Stimulated activated naive CD8-positive, alpha-beta T cell treated with anti-CD3 and anti-CD28 coated beads, Interleukin-15, amount 100 ng/mL, for 72 hours (primary cell): ENCODE measurements at regions not wholly inside any gene's neighbourhood (a gene's known extent, or its start where the extent isn't known, plus 50 kb on each side); places are given as distances from the start of the nearest gene placed in this dataset.

Source experiments
- ATAC-seq: fragments of 150-1000 bp; cut with Tn5 transposase; 2 replicates; pipeline ENCODE4 v1.10.0; 2021; ENCODE audit warnings: mild to moderate bottlenecking, moderate library complexity
- DNase-seq, 2 donors: peaks; one replicate each; pipeline ENCODE4 v3.0.0; 2021 to 2022
- H3K27ac Mint-ChIP-seq, 2 donors: one replicate each; pipeline ENCODE4 v1.8.0; 2022; ENCODE audit warnings: mild to moderate bottlenecking in 2 of 2, mixed read lengths in 2 of 2, moderate library complexity in 2 of 2
- H3K27me3 Mint-ChIP-seq: one replicate; pipeline ENCODE4 v1.8.0; 2022; ENCODE audit warnings: mixed read lengths
- H3K4me1 Mint-ChIP-seq: one replicate; pipeline ENCODE4 v1.8.0; 2022; ENCODE audit warnings: mild to moderate bottlenecking, mixed read lengths
- H3K4me3 Mint-ChIP-seq, 2 donors: one replicate each; pipeline ENCODE4 v1.8.0; 2022; ENCODE audit warnings: mild to moderate bottlenecking in 2 of 2, mixed read lengths in 2 of 2, moderate library complexity in 1 of 2
- H3K9me3 Mint-ChIP-seq, 2 donors: one replicate each; pipeline ENCODE4 v1.8.0; 2022; ENCODE audit warnings: mixed read lengths in 2 of 2

DNA sequence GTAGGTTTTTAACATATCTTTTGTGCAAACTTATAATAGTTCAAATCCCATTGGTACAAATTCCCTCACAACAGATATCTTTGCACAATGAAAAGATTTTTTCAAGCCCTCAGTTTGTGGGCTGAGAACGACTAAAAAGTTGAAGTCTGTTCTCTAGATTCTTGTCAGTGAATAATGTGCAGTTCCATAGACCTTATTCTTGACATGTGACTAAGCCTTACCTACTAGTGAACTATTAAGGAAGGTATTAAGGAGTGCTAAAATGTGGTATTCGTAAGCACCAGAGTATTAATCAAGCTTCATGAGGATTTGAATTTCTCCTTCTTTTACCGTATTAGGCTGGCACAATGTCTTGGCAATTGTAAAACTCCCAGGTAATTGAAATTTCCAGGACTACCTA, 205.6 kb upstream of the DMRTA1 start:
- H3K27ac Mint-ChIP-seq, result no peak overlapping the region
- H3K4me1 Mint-ChIP-seq, result peaks cover 57% of the 10 kb centered on the region
- DNase-seq (no peak), ATAC-seq (no peak)
- peak overlapping the region in 1 of 2 donors; percentile 65 for H3K4me3 Mint-ChIP-seq
- H3K9me3 Mint-ChIP-seq, result no peaks in the 10 kb centered on the region
- peaks cover 18% of the 10 kb centered on the region for H3K27me3 Mint-ChIP-seq

DNA sequence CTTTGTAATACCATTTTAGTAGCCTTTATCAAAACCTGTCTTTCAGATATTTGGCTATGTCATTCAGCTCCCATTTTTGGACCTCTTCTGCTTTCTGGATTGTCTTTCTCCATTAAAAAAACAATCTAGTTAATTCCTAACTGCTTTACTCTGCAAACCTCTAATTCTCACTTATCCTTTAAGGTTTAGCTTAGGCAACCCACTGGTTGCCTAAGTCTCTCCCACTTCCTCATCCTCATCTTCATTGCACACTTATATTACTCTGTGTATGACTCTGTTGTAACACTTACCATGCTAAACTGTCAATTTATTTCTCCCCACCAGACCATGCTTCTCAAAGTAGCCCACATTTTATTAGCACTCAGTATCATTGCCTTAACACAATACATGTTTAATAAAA, 205.0 kb upstream of the DMRTA1 start:
- H3K9me3 Mint-ChIP-seq, result no peaks in the 10 kb centered on the region
- H3K4me1 Mint-ChIP-seq, result peaks cover 54% of the 10 kb centered on the region
- no peak for DNase-seq
- peak overlapping the region in 1 of 2 donors; percentile 11 for H3K4me3 Mint-ChIP-seq
- H3K27ac Mint-ChIP-seq, result no peak overlapping the region
- ATAC-seq, result peak; percentile 51
- peaks cover 18% of the 10 kb centered on the region for H3K27me3 Mint-ChIP-seq

DNA sequence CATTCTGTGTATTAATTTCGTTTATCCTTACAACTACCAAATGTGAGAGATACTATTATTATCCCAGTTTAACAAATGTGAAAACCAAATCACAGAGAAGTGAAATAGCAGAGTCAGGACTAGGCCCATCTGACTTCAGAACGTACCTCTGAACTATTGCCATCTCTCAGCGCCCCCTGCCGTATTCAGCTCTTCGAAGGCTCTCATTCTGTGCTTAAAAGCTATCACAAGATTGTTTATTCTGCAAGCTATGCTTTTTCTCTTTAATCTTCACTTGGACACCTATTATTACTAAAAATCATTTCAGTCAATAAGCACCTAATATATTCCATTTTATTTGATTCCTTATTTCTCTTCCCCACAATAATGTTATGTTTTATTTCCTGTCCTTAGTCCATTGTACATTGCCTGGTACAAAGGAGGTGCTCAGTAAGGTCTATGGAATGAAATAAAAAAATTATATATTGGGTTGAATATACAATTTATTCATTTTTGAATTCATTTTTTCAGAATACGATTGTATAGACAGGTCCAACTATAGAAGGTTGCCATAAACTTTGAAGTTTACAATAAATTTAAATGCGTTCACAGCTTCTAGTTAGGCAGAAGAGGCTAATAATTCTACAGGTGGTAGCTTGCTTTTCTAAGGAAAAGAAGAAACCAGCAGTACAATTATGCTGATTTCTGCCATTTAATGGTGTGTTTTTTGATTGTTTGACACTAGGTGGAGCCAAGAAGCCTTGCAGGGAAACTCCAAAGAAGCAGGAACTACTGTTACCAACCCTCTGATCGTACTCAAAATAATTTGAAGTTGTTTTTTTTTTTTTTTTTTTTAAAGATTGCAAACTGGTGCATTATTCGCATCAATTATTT, 202.2 kb upstream of the DMRTA1 start:
- Mint-ChIP-seq H3K4me1 (peaks cover 26% of the 10 kb centered on the region), H3K27me3 (peaks cover 25% of the 10 kb centered on the region), H3K9me3 (no peaks in the 10 kb centered on the region), H3K4me3 (no peak overlapping the region), H3K27ac (no peak overlapping the region)
- no peak for DNase-seq
- peak; percentile 61 for ATAC-seq

DNA sequence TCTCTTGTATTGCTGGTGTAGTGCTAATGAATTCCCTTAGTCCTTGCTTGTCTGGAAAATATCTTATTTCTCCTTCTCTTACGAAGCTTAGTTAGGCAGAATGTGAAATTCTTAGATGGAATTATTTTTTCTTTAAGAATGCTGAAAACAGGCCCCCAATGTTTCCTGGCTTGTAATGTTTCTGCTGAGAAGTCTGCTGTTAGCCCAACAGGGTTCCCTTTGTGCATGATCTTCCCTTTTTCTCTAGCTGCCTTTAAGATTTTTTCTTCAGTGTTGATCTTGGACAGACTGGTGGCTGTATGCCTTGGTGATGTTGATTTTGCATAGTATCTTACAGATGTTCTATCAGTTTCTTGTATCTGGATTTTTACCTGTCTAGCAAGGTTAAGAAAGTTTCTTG, 191.3 kb upstream of the DMRTA1 start:
- DNase-seq (no peak), ATAC-seq (no peak)
- Mint-ChIP-seq H3K27ac (no peak overlapping the region), H3K27me3 (peaks cover 35% of the 10 kb centered on the region), H3K9me3 (peaks cover 8 to 45% of the 10 kb centered on the region in 2 donors), H3K4me1 (no peaks in the 10 kb centered on the region), H3K4me3 (no peak overlapping the region)

DNA sequence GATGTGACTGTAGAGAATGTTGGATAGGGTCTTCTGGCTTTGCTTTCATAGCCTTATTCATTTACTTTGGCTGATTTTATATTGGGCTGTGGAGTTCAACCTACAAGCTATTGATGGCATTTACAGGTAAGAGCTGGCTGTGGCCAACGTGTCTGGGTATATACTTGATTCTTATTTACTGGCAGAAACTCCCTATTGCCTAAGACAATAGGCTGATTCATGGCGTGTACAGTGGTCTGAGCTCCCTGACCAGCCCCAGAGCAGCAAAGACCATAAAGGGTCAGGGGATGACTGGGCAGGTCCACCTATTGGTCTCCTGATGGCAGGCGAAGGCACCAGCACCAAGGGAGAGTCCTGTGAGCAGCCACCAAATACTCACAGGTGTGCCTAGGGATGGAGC, 190.2 kb upstream of the DMRTA1 start:
- DNase-seq (no peak), ATAC-seq (no peak)
- no peak overlapping the region for H3K27ac Mint-ChIP-seq
- peaks cover 35% of the 10 kb centered on the region for H3K27me3 Mint-ChIP-seq
- H3K4me3 Mint-ChIP-seq, result no peak overlapping the region
- no peaks in the 10 kb centered on the region for H3K4me1 Mint-ChIP-seq
- H3K9me3 Mint-ChIP-seq, result peaks cover 8 to 36% of the 10 kb centered on the region in 2 donors

DNA sequence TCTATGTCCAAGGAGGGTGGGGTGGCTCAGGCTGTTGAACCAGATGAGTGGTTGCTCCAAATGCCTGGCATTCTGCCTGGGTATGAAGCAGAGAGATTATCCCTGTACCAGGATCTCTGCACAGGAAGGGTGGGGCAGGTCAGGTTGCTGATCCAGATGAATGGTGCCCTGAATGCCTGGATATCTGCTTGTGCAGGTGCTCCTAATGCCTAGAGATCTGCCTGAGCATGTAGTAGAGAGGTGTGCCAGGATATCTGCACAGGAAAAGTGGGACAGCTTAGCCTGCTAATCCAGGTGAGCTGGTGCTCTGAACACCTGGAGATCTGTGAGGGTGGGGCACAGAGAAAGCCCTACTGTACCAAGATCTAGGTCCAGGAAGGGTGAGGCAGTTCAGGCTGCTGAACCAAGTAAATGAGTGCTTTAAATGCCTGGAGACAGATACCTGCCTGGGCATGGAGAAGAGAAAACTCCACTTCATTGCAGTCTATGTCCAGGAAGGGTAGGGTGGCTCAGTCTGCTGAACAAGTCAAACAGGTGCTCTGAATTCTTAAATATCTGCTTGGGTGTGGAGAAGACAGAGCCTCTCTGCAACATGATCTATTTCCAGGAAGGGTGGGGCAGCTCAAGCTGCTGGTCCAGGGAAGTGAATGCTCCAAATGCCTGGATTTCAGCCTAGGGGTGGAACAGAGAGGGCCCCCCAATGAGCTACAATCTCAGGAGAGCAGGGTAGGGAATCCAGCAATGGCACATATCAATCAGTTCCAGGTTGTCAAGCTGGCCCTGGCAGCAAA, 189.4 kb upstream of the DMRTA1 start:
- peaks cover under 1 to 28% of the 10 kb centered on the region in 2 donors for H3K9me3 Mint-ChIP-seq

DNA sequence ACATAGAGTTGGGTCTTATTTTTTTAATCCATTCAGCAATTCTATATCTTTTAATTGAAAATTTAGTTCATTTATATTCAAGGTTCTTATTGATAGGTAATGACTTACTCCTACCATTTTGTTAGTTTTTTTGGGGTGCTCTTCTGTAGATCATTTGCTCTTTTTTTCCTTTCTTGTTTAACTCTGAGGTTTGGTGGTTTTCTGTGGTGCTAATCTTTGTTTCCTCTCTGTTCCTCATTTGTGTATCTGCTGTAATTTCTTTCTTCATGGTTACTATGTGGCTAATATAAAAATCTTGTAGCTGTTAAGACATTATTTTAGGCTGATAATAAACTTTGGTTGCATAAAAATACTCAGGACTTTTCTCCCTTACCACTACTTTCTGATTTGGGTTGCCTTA, 181.6 kb upstream of the DMRTA1 start:
- no peak overlapping the region for H3K27ac Mint-ChIP-seq
- H3K4me3 Mint-ChIP-seq, result no peak overlapping the region
- no peaks in the 10 kb centered on the region for H3K4me1 Mint-ChIP-seq
- peaks cover 13 to 22% of the 10 kb centered on the region in 2 donors for H3K9me3 Mint-ChIP-seq
- no peaks in the 10 kb centered on the region for H3K27me3 Mint-ChIP-seq
- no peak for DNase-seq
- ATAC-seq, result no peak

More for the DNA sequence above, 189.4 kb upstream of the DMRTA1 start:
- ATAC-seq, result no peak
- Mint-ChIP-seq H3K27me3 (peaks cover 35% of the 10 kb centered on the region), H3K4me1 (no peaks in the 10 kb centered on the region), H3K4me3 (no peak overlapping the region), H3K27ac (peak overlapping the region in 1 of 2 donors; percentile 24)
- DNase-seq, result no peak

DNA sequence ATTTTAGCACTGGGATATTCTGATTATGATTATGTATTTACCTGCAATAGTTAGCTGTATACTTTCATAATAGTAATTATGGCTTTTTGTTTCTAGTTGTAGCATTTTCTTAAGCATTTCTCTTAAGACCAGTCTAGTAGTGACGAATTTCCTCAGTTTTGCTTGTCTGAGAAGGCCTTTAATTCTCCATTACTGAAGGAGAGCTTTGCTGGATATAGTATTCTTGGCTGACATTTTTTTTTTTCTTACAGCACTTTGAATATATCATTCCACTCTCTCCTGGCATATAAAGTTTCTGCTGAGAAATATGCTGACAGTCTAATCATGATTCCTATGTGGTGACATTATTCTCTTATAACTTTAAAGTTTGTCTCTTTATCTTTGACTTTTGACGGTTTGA, 181.1 kb upstream of the DMRTA1 start:
- H3K9me3 Mint-ChIP-seq, result peaks cover 13 to 22% of the 10 kb centered on the region in 2 donors
- H3K4me1 Mint-ChIP-seq, result no peaks in the 10 kb centered on the region
- no peaks in the 10 kb centered on the region for H3K27me3 Mint-ChIP-seq
- DNase-seq (no peak), ATAC-seq (no peak)
- no peak overlapping the region for H3K4me3 Mint-ChIP-seq
- no peak overlapping the region for H3K27ac Mint-ChIP-seq

DNA sequence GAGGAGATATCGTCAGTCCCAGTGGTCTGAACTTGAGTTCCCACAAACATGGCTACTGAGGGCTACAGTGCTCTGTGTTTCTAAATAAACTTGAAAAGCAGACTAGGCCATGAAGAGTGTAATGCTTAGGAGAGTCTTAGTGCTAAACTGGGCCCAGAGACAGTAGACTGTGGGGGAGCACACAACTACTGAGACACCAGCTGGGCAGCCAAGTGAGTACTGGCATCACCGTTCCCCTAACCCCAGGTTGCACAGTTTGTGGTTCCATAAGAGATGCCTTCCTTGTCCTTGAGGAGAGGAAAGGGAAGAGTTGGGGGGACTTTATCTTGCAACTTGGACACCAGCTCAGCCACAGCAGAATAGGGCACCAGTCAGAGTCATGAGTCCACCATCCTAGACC, 172.1 kb upstream of the DMRTA1 start:
- no peak overlapping the region for H3K27ac Mint-ChIP-seq
- H3K27me3 Mint-ChIP-seq, result no peaks in the 10 kb centered on the region
- no peak for ATAC-seq
- no peak overlapping the region for H3K4me3 Mint-ChIP-seq
- H3K4me1 Mint-ChIP-seq, result no peaks in the 10 kb centered on the region
- H3K9me3 Mint-ChIP-seq, result peaks cover 0 to 12% of the 10 kb centered on the region in 2 donors
- DNase-seq, result no peak

DNA sequence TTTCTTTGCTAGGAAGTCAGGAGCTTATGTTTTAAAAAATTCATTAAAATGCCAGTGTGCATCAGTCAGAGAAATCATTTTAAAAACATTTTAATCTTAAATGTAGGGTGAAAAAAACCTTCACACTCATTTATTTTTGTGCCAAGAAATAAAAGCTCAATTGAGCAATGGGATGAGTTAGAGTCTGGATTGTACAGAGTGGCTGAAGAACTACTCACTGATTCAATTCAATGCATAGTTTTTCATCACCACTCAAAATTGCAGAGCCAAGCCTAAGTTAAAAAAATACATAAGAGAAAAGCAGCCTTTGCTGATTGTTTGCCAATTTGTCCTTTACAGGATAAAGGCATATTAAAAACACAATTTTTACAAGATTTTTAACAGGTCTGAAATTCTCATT, 168.2 kb upstream of the DMRTA1 start:
- no peak for DNase-seq
- no peak overlapping the region for H3K27ac Mint-ChIP-seq
- ATAC-seq, result no peak
- H3K27me3 Mint-ChIP-seq, result no peaks in the 10 kb centered on the region
- H3K4me3 Mint-ChIP-seq, result no peak overlapping the region
- no peaks in the 10 kb centered on the region for H3K4me1 Mint-ChIP-seq
- H3K9me3 Mint-ChIP-seq, result peaks cover 0 to 9% of the 10 kb centered on the region in 2 donors

DNA sequence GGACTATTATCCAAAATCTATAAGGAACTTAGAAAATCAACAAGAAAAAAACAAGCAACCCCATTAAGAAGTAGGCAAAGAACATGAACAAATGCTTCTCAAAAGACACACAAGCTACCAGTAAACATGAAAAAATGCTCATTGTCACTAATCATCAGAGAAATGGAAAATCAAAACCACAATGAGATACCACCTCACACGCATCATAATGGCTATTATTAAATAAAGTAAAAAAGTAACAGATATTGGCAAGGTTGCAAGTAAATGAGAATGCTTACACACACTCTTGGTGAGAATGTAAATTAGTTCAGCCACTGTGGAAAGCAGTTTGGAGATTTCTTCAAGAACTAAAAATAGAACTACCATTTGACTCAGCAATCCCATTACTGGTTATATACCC, 167.0 kb upstream of the DMRTA1 start:
- no peaks in the 10 kb centered on the region for H3K27me3 Mint-ChIP-seq
- no peak overlapping the region for H3K27ac Mint-ChIP-seq
- no peak for DNase-seq
- H3K4me3 Mint-ChIP-seq, result no peak overlapping the region
- no peak for ATAC-seq
- no peaks in the 10 kb centered on the region for H3K4me1 Mint-ChIP-seq
- no peaks in the 10 kb centered on the region for H3K9me3 Mint-ChIP-seq

DNA sequence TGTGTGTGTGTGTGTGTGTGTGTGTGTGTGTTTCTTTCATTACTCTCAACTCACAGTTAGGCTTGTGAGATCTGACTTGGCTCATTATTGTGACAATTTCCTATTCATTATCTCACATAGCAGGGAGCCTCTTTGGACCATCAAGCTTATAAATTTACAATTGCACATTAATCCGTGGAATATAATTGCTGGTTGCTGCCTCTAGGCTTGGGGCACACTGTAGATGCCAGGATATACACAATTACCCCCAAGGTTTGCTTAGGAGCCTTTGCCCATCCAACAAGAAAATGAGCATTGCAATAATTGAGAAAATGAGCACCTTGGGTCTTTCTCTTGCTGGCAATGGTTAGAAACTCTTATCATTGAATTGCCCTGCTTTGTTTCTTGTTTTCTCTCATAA, 161.6 kb upstream of the DMRTA1 start:
- ATAC-seq (no peak), DNase-seq (no peak)
- no peaks in the 10 kb centered on the region for H3K9me3 Mint-ChIP-seq
- H3K27ac Mint-ChIP-seq, result no peak overlapping the region
- peaks cover 8% of the 10 kb centered on the region for H3K27me3 Mint-ChIP-seq
- no peak overlapping the region for H3K4me3 Mint-ChIP-seq
- H3K4me1 Mint-ChIP-seq, result no peaks in the 10 kb centered on the region

DNA sequence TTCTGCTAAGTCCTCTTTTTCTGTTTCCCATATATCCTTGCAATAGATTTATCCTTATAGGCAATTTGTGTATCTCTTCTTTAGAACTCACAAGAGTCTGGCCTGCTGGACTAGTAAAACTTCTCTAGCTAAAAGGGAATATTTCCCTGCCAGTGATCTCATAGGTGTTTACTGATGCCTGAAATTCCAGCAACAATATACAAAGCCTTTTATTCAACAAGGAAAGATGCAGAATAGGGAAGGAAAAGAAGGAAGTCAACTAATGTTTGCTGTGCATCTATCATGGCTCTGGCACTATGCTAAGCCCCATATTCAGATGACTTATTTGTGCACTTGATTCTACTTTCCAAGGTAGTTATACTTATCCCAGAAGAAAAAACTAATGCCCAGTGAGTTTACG, 160.0 kb upstream of the DMRTA1 start:
- H3K4me3 Mint-ChIP-seq, result no peak overlapping the region
- ATAC-seq, result no peak
- DNase-seq, result no peak
- peaks cover 8% of the 10 kb centered on the region for H3K27me3 Mint-ChIP-seq
- H3K4me1 Mint-ChIP-seq, result no peaks in the 10 kb centered on the region
- H3K27ac Mint-ChIP-seq, result no peak overlapping the region
- no peaks in the 10 kb centered on the region for H3K9me3 Mint-ChIP-seq

DNA sequence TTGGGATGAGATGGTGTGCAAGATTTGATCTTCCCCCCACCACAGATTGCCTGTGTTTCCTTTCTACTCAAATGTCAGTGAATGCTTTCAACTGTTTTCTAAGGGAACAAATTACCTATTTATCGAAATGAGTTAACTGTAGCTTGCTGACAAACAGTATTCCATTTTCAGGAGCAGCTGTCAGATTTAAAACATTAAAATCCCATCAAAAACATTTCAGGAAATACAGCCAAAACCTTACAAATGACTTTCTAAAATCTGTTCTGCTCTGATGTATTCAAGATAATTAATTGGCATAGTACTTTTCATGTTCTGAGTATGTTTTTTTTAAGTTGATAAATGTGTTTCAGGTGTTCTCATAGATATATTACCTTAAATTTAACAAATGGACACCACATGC, 158.0 kb upstream of the DMRTA1 start:
- H3K4me1 Mint-ChIP-seq, result no peaks in the 10 kb centered on the region
- no peak for ATAC-seq
- H3K4me3 Mint-ChIP-seq, result no peak overlapping the region
- DNase-seq, result no peak
- no peak overlapping the region for H3K27ac Mint-ChIP-seq
- peaks cover 8% of the 10 kb centered on the region for H3K27me3 Mint-ChIP-seq
- H3K9me3 Mint-ChIP-seq, result no peaks in the 10 kb centered on the region

DNA sequence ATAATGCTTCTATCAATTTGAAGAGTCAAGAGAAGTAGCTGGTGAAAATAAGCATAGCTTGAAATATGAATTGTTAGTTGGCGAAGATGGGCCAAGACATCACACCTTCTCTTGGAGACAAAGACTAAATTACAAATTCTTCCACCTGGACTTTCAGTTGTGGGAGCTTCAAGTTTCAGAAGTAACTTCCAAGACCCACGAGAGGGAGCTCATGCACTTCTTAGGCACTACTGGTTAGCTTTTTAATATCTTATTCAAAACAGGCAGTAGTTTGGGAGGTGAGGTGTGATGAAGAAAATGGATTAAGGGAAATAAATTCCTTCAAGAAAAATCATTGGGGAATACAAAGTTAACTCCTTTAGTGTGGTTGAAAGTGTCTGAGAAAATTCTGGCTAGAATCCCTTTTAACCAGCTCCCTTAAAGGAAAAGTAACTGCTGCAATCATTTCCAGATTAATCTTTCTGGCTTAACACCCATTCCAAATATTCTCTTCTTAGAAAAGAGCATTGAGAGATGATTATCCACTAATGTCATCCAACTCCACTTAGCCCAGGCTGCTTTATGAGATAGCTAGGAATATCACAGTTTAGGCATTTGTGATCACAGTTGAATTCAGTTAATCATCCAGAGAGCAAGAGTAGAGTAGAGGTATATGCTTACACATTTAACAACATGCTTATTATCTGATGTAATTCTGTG, 139.5 kb upstream of the DMRTA1 start:
- DNase-seq (peak in 1 of 2 donors; percentile 0), ATAC-seq (no peak)
- no peak overlapping the region for H3K27ac Mint-ChIP-seq
- no peak overlapping the region for H3K4me3 Mint-ChIP-seq
- H3K4me1 Mint-ChIP-seq, result no peaks in the 10 kb centered on the region
- no peaks in the 10 kb centered on the region for H3K9me3 Mint-ChIP-seq
- peaks cover 9% of the 10 kb centered on the region for H3K27me3 Mint-ChIP-seq

DNA sequence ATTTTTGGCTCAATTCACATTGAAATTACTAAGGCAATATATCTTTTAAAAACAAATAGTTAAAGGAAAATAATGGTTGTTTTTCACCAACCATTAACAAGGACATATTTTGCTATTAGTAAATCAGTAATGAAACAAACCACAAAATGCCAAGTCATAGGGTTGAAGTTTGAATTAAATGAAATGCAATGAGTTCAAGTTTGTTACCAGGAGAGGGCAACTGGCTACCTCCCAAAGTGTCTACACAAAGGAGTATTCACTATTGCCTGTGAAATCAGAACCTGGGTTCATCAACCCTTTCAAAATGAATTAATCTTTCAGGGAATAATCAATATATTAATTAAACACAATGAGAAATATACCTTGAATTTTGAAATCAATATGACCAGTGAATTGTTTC, 138.4 kb upstream of the DMRTA1 start:
- H3K27me3 Mint-ChIP-seq, result peaks cover 9% of the 10 kb centered on the region
- DNase-seq, result no peak
- no peak overlapping the region for H3K27ac Mint-ChIP-seq
- no peak for ATAC-seq
- no peaks in the 10 kb centered on the region for H3K4me1 Mint-ChIP-seq
- no peak overlapping the region for H3K4me3 Mint-ChIP-seq
- H3K9me3 Mint-ChIP-seq, result no peaks in the 10 kb centered on the region
